ENCODE measurements at regions not wholly inside any gene's neighbourhood (a gene's known extent, or its start where the extent isn't known, plus 50 kb on each side); places are given as distances from the start of the nearest gene placed in this dataset.

DNA sequence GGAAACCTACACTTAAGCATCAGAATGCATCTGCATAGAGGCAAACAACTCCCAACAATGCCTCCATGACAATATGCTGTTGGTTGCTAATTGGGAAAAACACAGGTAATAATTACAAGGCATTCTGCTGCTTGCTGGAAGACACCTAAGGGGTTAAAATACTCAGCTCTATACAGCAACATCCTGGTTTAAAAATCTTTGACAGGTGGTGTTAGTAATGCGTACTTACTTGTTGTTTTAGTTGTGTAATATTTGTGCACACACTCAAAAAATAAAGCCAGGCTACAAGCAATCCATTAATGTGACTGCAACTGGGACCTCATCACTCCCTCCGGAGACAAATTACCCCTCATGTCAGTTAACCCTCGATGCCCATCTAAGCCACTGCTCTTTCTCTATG, 126.3 kb upstream of the ELL2 start:
- no peaks in the 10 kb centered on the region for H3K36me3 ChIP-seq
- H3K4me1 ChIP-seq, result no peaks in the 10 kb centered on the region
- no peak overlapping the region for H3K4me3 ChIP-seq
- no peaks in the 10 kb centered on the region for H3K9me3 ChIP-seq
- WGBS, 2 donors, result 47 to 56% methylated on average over 3 of the region's 3 CpGs
- no peaks in the 10 kb centered on the region for H3K27me3 ChIP-seq
- no peak overlapping the region for H3K27ac ChIP-seq
- TF ChIP-seq CTCF (IDR thresholded peaks at IDR 0.05) (no peak), POLR2A (IDR thresholded peaks at IDR 0.05) (no peak), EP300 (IDR thresholded peaks at IDR 0.05) (no peak)
- DNase-seq (ENCODE audit: low spot score in 2 of 2), result no peak

DNA sequence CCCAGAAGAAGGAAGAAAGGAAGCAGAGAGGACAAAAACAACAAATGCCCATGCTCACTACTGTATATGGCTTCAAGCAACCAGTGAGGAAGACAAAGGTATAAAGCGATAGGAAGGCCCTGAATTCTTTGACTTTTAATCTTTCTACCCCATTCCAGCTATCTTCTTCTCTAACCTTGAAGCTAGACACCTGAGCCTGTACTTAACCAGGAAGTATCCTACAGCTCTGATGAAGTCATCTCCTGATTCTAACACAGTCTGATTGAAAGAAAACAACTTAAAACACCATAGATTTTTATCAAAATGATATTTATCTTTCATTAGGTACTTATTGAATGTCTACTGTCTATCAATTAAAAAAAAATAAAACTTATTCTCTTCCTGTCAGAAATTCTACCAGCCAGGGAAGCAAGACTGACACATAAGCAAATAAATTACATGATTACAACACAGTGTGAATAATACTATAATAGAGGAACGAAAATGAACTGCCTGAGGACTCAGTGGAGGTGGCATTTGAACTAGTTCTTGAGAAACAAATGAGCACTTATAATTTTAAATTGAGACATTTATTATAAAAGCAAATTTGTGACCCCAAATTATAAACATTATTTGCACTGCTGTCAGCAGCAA, 123.3 kb upstream of the ELL2 start:
- TF ChIP-seq POLR2A (IDR thresholded peaks at IDR 0.05), result no peak
- TF ChIP-seq CTCF (IDR thresholded peaks at IDR 0.05), result no peak
- no peak for TF ChIP-seq EP300 (IDR thresholded peaks at IDR 0.05)
- no peak for DNase-seq (ENCODE audit: low spot score in 2 of 2)
- 65 to 71% methylated on average over 2 of the region's 2 CpGs for WGBS, 2 donors
- no peak overlapping the region for H3K27ac ChIP-seq
- no peaks in the 10 kb centered on the region for H3K4me1 ChIP-seq
- no peak overlapping the region for H3K4me3 ChIP-seq
- no peaks in the 10 kb centered on the region for H3K27me3 ChIP-seq
- no peaks in the 10 kb centered on the region for H3K36me3 ChIP-seq
- no peaks in the 10 kb centered on the region for H3K9me3 ChIP-seq

GRCh38 chr5:96083361-96083881, 121.8 kb upstream of the ELL2 start:
- Histone ChIP-seq H3K4me3 (no peak overlapping the region), H3K36me3 (no peaks in the 10 kb centered on the region), H3K27ac (no peak overlapping the region), H3K27me3 (no peaks in the 10 kb centered on the region), H3K4me1 (no peaks in the 10 kb centered on the region), H3K9me3 (no peaks in the 10 kb centered on the region)
- WGBS, 2 donors, result 34 to 35% methylated on average over 4 of the region's 4 CpGs
- no peak for DNase-seq (ENCODE audit: low spot score in 2 of 2)
- no peak for TF ChIP-seq POLR2A (IDR thresholded peaks at IDR 0.05)

DNA sequence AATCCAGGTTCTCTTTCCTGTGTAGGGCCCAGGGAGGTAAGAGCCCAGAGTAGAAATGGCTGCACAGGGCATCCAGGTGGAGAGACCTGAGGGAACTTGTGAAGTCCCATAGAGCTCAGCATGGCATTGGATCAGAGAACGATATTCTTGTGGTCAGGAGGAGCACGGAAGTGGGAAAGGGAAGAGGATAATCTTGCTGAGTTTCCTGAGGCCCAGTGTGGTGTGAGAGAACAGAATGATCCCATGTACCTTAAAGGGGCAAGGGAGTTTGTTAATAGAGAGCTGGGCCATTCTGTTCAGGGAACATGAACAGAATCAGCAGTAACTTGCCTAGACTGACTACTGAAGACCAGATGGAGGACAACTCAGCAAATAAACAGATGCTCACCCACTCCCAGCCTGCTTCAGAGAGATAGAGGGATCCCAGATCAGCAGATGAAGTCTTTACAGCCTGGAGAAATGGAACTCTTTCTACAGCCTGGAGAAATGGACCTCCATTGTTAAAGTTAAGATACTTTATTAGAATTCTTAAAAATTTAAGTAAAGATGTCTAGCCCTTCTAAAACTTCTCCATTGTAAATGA, 119.7 kb upstream of the ELL2 start:
- no peak for TF ChIP-seq POLR2A (IDR thresholded peaks at IDR 0.05)
- no peak for TF ChIP-seq EP300 (IDR thresholded peaks at IDR 0.05)
- TF ChIP-seq CTCF (IDR thresholded peaks at IDR 0.05), result no peak
- H3K27ac ChIP-seq, result no peak overlapping the region
- 70 to 81% methylated on average over 2 of the region's 2 CpGs for WGBS, 2 donors
- H3K27me3 ChIP-seq, result no peaks in the 10 kb centered on the region
- H3K36me3 ChIP-seq, result no peaks in the 10 kb centered on the region
- H3K4me3 ChIP-seq, result no peak overlapping the region
- H3K9me3 ChIP-seq, result no peaks in the 10 kb centered on the region
- DNase-seq (ENCODE audit: low spot score in 2 of 2), result no peak
- H3K4me1 ChIP-seq, result no peaks in the 10 kb centered on the region

DNA sequence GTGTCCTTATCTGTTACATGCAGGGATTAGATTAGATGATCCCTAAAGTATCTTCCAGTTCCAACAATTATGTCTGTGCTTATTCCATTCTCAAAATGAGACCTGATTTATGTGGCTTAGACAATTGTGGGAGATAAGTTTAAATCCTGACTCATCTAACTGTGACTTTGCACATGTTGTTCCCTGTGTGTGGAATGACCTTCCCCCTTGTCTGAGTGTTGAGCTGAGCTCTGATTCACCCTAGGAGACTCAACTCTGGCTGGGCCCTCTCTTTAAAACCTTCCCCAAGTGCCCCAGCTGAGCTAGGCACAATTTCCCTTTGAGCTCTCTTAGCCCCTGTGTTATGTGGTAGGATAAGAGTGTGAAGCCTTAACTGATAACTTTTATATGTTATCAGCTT, 118.9 kb upstream of the ELL2 start:
- no peak overlapping the region for H3K27ac ChIP-seq
- no peaks in the 10 kb centered on the region for H3K27me3 ChIP-seq
- no peaks in the 10 kb centered on the region for H3K4me1 ChIP-seq
- DNase-seq (ENCODE audit: low spot score in 2 of 2), result no peak
- no peak overlapping the region for H3K4me3 ChIP-seq
- no peaks in the 10 kb centered on the region for H3K9me3 ChIP-seq
- H3K36me3 ChIP-seq, result no peaks in the 10 kb centered on the region
- no peak for TF ChIP-seq CTCF (IDR thresholded peaks at IDR 0.05)
- no peak for TF ChIP-seq POLR2A (IDR thresholded peaks at IDR 0.05)
- no peak for TF ChIP-seq EP300 (IDR thresholded peaks at IDR 0.05)

Data from tibial nerve (tissue), 4 donors.